Ecto neural progenitor cell (in vitro differentiated cells): ENCODE measurements at regions not wholly inside any gene's neighbourhood (a gene's known extent, or its start where the extent isn't known, plus 50 kb on each side); places are given as distances from the start of the nearest gene placed in this dataset.

Experiments used
- DNase-seq: peaks from one replicate; pipeline ENCODE4 v3.0.0-alpha.2; 2018; ENCODE audit warnings: low spot score

GRCh38 chr4:22217480-22217879 lies 268.9 kb upstream of the KCNIP4 start:
- DNase-seq = no peak

GRCh38 chr4:22216278-22216677 lies 267.7 kb upstream of the KCNIP4 start:
- no peak for DNase-seq

- DNase-seq = no peak
These were observed 266.5 kb upstream of the KCNIP4 start for GRCh38 chr4:22215084-22215483.

GRCh38 chr4:22203711-22204011 lies 255.1 kb upstream of the KCNIP4 start:
- DNase-seq = no peak

- DNase-seq = no peak
These were observed 254.6 kb upstream of the KCNIP4 start for GRCh38 chr4:22202975-22203710.

GRCh38 chr4:22202246-22202974 lies 253.8 kb upstream of the KCNIP4 start:
- DNase-seq = no peak

- no peak for DNase-seq
These were observed 252.7 kb upstream of the KCNIP4 start for GRCh38 chr4:22201256-22201655.

- DNase-seq = no peak
These were observed 248.0 kb upstream of the KCNIP4 start for GRCh38 chr4:22196551-22196950.

- no peak for DNase-seq
These were observed 243.5 kb upstream of the KCNIP4 start for GRCh38 chr4:22192084-22192511.

- no peak for DNase-seq
These were observed 243.0 kb upstream of the KCNIP4 start for GRCh38 chr4:22191565-22191964.

GRCh38 chr4:22190855-22191254 lies 242.3 kb upstream of the KCNIP4 start:
- DNase-seq = no peak

GRCh38 chr4:22187203-22187820 lies 238.7 kb upstream of the KCNIP4 start:
- DNase-seq = no peak

- DNase-seq = no peak
These were observed 233.2 kb upstream of the KCNIP4 start for GRCh38 chr4:22181736-22182135.

GRCh38 chr4:22179124-22179874 lies 230.7 kb upstream of the KCNIP4 start:
- DNase-seq = no peak

- no peak for DNase-seq
These were observed 226.1 kb upstream of the KCNIP4 start for GRCh38 chr4:22174640-22175039.

- no peak for DNase-seq
These were observed 221.8 kb upstream of the KCNIP4 start for GRCh38 chr4:22170353-22170752.

GRCh38 chr4:22167201-22167600 lies 218.6 kb upstream of the KCNIP4 start:
- DNase-seq = no peak

GRCh38 chr4:22162454-22162853 lies 213.9 kb upstream of the KCNIP4 start:
- no peak for DNase-seq

- DNase-seq = no peak
These were observed 182.2 kb upstream of the KCNIP4 start for GRCh38 chr4:22130741-22131140.

- DNase-seq = peak; percentile 62
These were observed 181.0 kb upstream of the KCNIP4 start for GRCh38 chr4:22129454-22130029.

- DNase-seq = no peak
These were observed 173.5 kb upstream of the KCNIP4 start for GRCh38 chr4:22122062-22122461.

GRCh38 chr4:22115262-22115661 lies 166.7 kb upstream of the KCNIP4 start:
- no peak for DNase-seq
